ENCODE measurements at regions not wholly inside any gene's neighbourhood (a gene's known extent, or its start where the extent isn't known, plus 50 kb on each side); places are given as distances from the start of the nearest gene placed in this dataset.

DNA sequence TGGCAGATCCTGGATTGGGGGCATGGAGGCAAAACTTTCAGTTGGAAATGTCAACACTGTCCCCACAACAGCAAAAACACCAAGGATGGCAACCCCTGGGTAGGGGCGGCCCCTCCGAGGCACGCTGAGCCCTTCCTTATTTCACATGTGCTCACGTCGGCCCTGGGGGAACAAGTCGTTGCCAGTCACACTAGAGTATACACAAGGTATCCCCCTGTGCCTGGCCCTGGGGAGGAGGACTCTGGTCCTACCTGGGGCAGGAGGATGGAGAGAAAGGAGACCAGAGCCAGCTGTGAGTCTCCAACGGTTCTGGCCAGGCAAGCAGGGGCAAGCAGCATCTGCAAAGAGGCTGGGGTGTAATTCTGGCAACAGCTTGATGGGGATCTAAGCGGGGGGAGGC is 126.9 kb upstream of the FOXD4L5 start:
- Mint-ChIP-seq H3K36me3 (ENCODE audit: low read depth) (peaks cover 6% of the 10 kb centered on the region), H3K9me3 (peaks cover 87% of the 10 kb centered on the region), H3K4me1 (no peaks in the 10 kb centered on the region), H3K27me3 (ENCODE audit: insufficient read depth) (no peaks in the 10 kb centered on the region), H3K27ac (no peak overlapping the region), H3K4me3 (no peak overlapping the region)
- WGBS, 2 experiments (ENCODE audit: insufficient coverage in 1 of 2, insufficient read length in 1 of 2) = 76% methylated on average over 8 of the region's 8 CpGs; no CpG with 5 or more reads in 1 of the 2 experiments
- DNase-seq = no peak
- Histone ChIP-seq H3K36me3 (ENCODE audit: control insufficient read depth, insufficient read depth, low read length) (no peaks in the 10 kb centered on the region), H3K4me1 (ENCODE audit: control insufficient read depth, insufficient read depth, low read length) (no peaks in the 10 kb centered on the region), H3K27ac (ENCODE audit: low read depth, low read length) (no peak overlapping the region), H3K4me3 (ENCODE audit: low read length) (no peak overlapping the region), H3K27me3 (ENCODE audit: control insufficient read depth, insufficient read depth, low read length, poor library complexity, severe bottlenecking) (no peaks in the 10 kb centered on the region), H3K9ac (ENCODE audit: extremely low read depth, low read length, poor library complexity, severe bottlenecking) (no peak overlapping the region), H3K9me3 (ENCODE audit: control insufficient read depth, low read length) (peaks cover 25% of the 10 kb centered on the region)
- TF ChIP-seq, protein P1, sequence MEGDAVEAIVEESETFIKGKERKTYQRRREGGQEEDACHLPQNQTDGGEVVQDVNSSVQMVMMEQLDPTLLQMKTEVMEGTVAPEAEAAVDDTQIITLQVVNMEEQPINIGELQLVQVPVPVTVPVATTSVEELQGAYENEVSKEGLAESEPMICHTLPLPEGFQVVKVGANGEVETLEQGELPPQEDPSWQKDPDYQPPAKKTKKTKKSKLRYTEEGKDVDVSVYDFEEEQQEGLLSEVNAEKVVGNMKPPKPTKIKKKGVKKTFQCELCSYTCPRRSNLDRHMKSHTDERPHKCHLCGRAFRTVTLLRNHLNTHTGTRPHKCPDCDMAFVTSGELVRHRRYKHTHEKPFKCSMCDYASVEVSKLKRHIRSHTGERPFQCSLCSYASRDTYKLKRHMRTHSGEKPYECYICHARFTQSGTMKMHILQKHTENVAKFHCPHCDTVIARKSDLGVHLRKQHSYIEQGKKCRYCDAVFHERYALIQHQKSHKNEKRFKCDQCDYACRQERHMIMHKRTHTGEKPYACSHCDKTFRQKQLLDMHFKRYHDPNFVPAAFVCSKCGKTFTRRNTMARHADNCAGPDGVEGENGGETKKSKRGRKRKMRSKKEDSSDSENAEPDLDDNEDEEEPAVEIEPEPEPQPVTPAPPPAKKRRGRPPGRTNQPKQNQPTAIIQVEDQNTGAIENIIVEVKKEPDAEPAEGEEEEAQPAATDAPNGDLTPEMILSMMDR (conservative IDR thresholded peaks at IDR 0.05) = no peak

DNA sequence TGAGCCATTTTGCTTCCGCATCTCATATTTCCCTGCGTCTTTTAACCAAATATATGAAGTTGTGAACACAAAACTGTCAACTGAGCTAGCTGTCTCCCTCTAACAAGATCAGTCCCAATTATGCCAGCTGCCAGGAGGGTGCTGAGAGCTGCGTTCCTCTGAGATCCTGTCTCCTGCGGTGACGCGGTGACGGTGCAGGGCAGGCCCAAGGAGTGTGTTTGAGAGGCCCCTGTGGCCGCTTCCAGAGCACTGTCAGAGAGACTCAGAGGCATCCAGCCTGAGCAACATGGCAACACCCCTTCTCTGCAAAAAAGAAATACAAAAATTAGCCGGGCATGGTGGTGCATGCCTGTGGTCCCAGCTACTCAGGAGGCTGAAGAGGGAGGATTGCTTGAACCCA is 126.3 kb upstream of the FOXD4L5 start:
- H3K9me3 ChIP-seq (ENCODE audit: control insufficient read depth, low read length) = peaks cover 23% of the 10 kb centered on the region
- no peak overlapping the region for H3K9ac ChIP-seq (ENCODE audit: extremely low read depth, low read length, poor library complexity, severe bottlenecking)
- H3K4me3 ChIP-seq (ENCODE audit: low read length) = no peak overlapping the region
- no peak for DNase-seq
- H3K4me1 Mint-ChIP-seq = no peaks in the 10 kb centered on the region
- H3K9me3 Mint-ChIP-seq = peaks cover 86% of the 10 kb centered on the region
- no peak overlapping the region for H3K27ac ChIP-seq (ENCODE audit: low read depth, low read length)
- no peaks in the 10 kb centered on the region for H3K27me3 ChIP-seq (ENCODE audit: control insufficient read depth, insufficient read depth, low read length, poor library complexity, severe bottlenecking)
- H3K27ac Mint-ChIP-seq = no peak overlapping the region
- H3K4me1 ChIP-seq (ENCODE audit: control insufficient read depth, insufficient read depth, low read length) = no peaks in the 10 kb centered on the region
- no peak overlapping the region for H3K4me3 Mint-ChIP-seq
- H3K27me3 Mint-ChIP-seq (ENCODE audit: insufficient read depth) = no peaks in the 10 kb centered on the region
- TF ChIP-seq, protein P1 (conservative IDR thresholded peaks at IDR 0.05) = no peak
- H3K36me3 Mint-ChIP-seq (ENCODE audit: low read depth) = peaks cover 6% of the 10 kb centered on the region
- no peaks in the 10 kb centered on the region for H3K36me3 ChIP-seq (ENCODE audit: control insufficient read depth, insufficient read depth, low read length)
- 89 to 93% methylated on average over 3 to 9 of the region's 9 CpGs for WGBS, 2 experiments (ENCODE audit: insufficient coverage in 1 of 2, insufficient read length in 1 of 2)

DNA sequence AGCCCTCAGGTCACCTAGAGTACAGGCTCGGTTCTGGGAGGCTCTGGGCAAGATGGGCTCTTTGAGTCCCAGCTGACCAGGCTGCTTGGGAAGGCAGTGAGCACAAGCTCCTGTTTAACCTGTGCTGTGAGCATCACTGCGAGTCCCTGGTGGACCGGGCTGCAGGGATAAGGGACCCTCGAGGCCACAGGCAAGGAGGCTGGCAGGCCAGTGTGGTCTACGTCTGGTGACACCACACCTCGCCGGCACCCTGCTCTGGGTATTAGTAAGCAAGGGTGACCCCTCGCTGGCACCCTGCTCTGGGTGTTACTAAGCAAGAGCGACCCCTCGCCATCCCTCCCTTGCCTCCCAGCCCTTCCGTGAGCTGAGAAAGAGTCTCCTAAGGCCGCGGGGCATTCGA is 125.9 kb upstream of the FOXD4L5 start:
- no peak overlapping the region for H3K27ac Mint-ChIP-seq
- 75% methylated on average over 11 to 14 of the region's 14 CpGs for WGBS, 2 experiments (ENCODE audit: insufficient coverage in 1 of 2, insufficient read length in 1 of 2)
- TF ChIP-seq, protein P1 (conservative IDR thresholded peaks at IDR 0.05) = no peak
- no peak overlapping the region for H3K9ac ChIP-seq (ENCODE audit: extremely low read depth, low read length, poor library complexity, severe bottlenecking)
- no peak for DNase-seq
- no peak overlapping the region for H3K27ac ChIP-seq (ENCODE audit: low read depth, low read length)
- H3K4me3 Mint-ChIP-seq = no peak overlapping the region
- H3K27me3 ChIP-seq (ENCODE audit: control insufficient read depth, insufficient read depth, low read length, poor library complexity, severe bottlenecking) = no peaks in the 10 kb centered on the region
- H3K4me1 ChIP-seq (ENCODE audit: control insufficient read depth, insufficient read depth, low read length) = no peaks in the 10 kb centered on the region
- H3K4me1 Mint-ChIP-seq = no peaks in the 10 kb centered on the region
- peaks cover 6% of the 10 kb centered on the region for H3K36me3 Mint-ChIP-seq (ENCODE audit: low read depth)
- no peaks in the 10 kb centered on the region for H3K36me3 ChIP-seq (ENCODE audit: control insufficient read depth, insufficient read depth, low read length)
- H3K9me3 ChIP-seq (ENCODE audit: control insufficient read depth, low read length) = peaks cover 23% of the 10 kb centered on the region
- peaks cover 89% of the 10 kb centered on the region for H3K9me3 Mint-ChIP-seq
- no peak overlapping the region for H3K4me3 ChIP-seq (ENCODE audit: low read length)
- no peaks in the 10 kb centered on the region for H3K27me3 Mint-ChIP-seq (ENCODE audit: insufficient read depth)
